HG03571 (cell line): ENCODE measurements at regions not wholly inside any gene's neighbourhood (a gene's known extent, or its start where the extent isn't known, plus 50 kb on each side); places are given as distances from the start of the nearest gene placed in this dataset.
"Not testable (repeated sequence)": the region's sequence is repeated elsewhere in the genome, so short reads cannot be mapped to it uniquely, and the experiment has no call there.

Source experiments
- ATAC-seq: cut with Tn5 transposase; IDR thresholded peaks from one replicate; pipeline ENCODE4 v1.9.1; 2021; ENCODE audit not compliant: unreplicated experiment

GRCh38 chr12:87596134-87596533 is 433.1 kb downstream of the C12orf50 start:
- ATAC-seq = no peak

- ATAC-seq = no peak
Observed at GRCh38 chr12:87585882-87586557, 443.2 kb downstream of the C12orf50 start.

DNA sequence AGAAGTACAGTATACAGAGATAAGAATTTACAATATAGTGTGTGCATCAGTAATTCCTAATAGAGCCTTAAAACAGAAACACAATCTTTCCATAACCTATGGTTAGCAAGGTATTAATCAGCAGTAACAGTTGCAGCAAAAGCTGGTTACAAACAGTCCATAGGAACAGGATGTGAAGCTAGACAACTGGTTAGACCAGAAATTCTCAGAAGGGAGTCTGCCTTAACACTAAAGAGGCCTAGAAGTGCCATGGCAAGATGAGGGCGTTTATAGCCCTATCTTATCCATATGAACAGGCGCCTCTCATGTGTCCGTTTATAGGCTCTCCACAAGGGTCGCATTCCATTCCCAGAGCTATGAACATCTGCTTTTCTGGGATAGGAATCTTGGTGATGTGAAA is 450.1 kb downstream of the C12orf50 start:
- not testable (repeated sequence) for ATAC-seq

GRCh38 chr12:87575906-87576305 is 453.3 kb downstream of the C12orf50 start:
- ATAC-seq = no peak

DNA sequence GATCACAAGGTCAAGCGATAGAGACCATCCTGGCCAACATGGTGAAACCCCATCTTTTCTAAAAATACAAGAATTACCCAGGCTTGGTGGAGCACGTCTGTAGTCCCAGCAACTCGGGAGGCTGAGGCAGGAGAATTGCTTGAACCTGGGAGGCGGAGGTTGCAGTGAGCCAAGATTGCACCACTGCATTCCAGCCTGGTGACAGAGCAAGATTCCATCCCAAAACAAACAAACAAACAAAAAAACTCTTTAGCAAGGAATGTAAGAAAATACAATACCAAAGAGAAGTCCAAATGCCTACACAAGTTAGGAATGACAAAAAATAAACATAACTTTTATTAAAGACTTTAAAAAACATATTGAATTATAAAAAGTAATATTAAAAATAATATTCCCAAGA is 462.3 kb downstream of the C12orf50 start:
- not testable (repeated sequence) for ATAC-seq

GRCh38 chr12:87556985-87557384 is 472.2 kb downstream of the C12orf50 start:
- no peak for ATAC-seq

DNA sequence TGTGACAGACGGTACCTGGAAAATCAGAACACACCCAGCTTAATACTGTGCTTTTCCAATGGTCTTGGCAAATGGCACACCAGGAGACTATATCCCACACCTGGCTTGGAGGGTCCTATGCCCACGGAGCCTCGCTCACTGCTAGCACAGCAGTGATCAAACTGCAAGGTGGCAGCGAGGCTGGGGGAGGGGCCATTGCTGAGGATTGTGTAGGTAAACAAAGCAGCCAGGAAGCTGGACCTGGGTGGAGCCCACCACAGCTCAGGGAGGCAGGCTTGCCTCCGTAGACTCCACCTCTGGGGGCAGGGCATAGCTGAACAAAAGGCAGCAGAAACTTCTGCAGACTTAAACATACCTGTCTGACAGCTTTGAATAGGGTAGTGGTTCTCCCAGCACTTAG is 498.0 kb downstream of the C12orf50 start:
- ATAC-seq = not testable (repeated sequence)

GRCh38 chr12:87529413-87529812 is 499.8 kb downstream of the C12orf50 start:
- ATAC-seq = no peak

GRCh38 chr12:87520968-87521367 is 508.2 kb downstream of the C12orf50 start:
- ATAC-seq = no peak

- no peak for ATAC-seq
Observed at GRCh38 chr12:87518481-87518880, 510.7 kb downstream of the C12orf50 start.

DNA sequence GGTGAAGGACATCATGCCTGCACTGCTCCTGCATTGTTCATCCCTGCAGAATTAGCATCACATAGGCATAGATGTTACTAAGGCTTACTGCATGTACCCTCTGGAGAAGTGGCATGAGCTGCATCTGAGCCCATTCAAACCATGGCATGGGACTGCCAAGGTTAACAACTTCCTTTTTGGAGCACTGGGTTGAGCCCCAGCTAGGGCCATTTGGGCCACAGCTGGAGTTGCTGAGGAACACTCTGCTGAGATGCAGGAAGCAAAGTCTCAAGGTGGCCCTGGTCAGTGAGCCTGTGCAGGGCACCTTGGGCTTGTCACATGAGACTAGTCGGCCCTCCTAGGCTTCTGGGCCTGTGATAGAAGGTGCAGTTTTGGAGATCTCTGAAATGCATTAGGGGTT is 511.2 kb downstream of the C12orf50 start:
- no peak for ATAC-seq

GRCh38 chr12:87513536-87514280 is 515.5 kb downstream of the C12orf50 start:
- no peak for ATAC-seq

DNA sequence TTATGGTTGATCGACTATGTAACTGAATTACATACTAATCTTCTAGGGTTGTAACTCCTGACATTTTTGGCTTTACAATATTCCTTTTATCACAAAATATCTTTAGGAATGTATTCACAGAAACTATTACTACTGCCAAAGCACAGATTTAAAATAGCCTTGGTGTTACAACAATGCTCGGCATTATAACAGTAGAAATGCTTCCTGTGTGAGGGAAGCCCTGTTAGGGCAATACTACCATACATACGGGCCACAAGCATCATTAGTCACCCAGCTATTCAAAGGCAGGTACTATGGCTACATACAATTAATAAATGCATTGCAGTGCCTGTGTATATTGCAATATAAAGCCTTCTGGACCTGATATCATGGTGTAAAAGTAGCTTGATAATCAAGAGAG is 517.8 kb downstream of the C12orf50 start:
- ATAC-seq = no peak

DNA sequence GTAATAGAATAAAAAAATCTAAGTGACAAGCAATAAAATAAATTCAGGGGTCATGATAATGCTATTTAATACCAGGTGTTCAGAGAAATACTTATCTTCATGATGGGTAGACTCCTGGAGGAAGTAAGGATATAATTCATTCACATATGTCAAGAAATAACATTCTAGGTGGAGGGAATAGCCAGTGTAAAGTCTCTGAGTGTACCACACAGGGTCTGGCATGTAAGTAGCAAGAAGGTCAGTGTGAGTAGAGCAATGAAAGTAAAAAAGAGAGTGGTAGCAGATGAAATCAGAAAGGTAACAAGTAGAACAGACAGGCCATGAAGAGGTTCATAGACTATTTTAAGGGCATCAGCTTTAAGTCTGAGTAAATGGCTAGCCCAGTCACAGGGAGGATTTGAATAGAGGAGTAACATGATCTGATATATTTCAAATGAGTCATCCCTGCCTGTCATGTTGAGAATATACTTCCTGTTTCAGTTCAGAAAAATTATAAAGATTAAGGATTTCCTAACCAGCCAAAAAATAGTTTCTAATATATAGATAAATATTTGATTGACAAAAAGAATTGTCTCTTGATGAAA is 519.9 kb downstream of the C12orf50 start:
- no peak for ATAC-seq

GRCh38 chr12:87491598-87491997 is 537.6 kb downstream of the C12orf50 start:
- no peak for ATAC-seq

DNA sequence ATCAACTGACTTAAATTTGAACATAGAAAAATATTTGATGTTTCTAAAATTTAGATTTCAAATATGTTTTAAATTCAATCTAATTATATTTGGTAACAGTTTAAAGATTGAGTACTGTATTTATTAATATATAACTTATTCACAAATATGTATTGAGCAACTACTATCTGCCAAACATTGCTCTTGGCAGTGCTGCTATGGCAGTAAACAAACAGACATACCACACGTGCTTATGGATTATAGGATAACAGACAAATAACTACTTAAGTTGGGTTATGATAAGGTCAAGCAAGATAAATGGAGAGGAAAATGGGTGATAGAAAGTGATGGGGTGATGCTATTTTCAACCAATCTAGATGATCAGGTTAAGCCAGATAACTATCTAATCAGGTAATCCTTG is 538.1 kb downstream of the C12orf50 start:
- no peak for ATAC-seq

- ATAC-seq = no peak
Observed at GRCh38 chr12:87469295-87469694, 559.9 kb downstream of the C12orf50 start.

- no peak for ATAC-seq
Observed at GRCh38 chr12:87467936-87468335, 561.3 kb downstream of the C12orf50 start.

- no peak for ATAC-seq
Observed at GRCh38 chr12:87464565-87464964, 564.6 kb downstream of the C12orf50 start.

DNA sequence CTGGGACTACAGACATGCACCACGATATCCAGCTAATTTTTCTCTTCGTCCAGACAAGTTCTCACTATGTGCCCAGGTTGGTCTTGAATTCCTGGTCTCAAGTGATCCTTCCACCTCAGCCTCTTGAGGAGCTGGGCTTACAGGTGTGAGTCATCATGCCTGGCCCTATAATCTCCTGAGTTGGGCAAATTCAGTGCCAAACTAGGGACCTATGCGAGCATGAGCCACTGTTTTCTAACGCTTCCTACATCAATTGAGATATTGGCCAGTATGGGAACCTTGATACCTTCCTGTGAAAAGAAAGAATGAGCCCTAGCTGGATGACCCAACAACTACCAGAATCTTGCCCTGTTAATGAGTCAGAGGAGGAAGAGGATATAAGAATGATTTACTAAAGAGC is 585.2 kb downstream of the C12orf50 start:
- no peak for ATAC-seq

GRCh38 chr12:87441511-87441910 is 587.7 kb downstream of the C12orf50 start:
- no peak for ATAC-seq
